ENCODE measurements at regions not wholly inside any gene's neighbourhood (a gene's known extent, or its start where the extent isn't known, plus 50 kb on each side); places are given as distances from the start of the nearest gene placed in this dataset.

DNA sequence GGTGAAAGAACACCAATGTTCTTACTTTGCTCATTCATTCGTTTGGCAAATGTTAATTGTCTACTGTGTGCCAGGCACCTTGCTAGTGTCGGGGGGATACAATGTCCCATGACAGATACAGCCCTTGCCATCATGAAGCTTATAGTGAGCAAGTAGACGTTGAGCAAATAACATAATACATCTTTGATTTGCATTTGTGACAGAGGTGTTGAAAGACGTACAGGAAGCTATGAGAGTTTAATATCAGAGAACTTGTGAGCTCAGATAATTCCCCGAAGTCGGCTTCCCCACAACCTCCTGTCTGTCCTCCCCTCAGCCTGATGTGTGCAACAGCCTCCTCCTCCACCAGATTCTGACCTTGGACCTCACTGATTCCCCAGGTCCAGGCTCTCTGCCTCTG lies 138.0 kb upstream of the SDK2 start:
- in situ Hi-C loops (cut with MboI; ENCODE audit: low pct_unique_long_range_greater_than_20kb, low sequenced_read_pairs, unreplicated experiment): no loop called here
- TF ChIP-seq, protein P1, sequence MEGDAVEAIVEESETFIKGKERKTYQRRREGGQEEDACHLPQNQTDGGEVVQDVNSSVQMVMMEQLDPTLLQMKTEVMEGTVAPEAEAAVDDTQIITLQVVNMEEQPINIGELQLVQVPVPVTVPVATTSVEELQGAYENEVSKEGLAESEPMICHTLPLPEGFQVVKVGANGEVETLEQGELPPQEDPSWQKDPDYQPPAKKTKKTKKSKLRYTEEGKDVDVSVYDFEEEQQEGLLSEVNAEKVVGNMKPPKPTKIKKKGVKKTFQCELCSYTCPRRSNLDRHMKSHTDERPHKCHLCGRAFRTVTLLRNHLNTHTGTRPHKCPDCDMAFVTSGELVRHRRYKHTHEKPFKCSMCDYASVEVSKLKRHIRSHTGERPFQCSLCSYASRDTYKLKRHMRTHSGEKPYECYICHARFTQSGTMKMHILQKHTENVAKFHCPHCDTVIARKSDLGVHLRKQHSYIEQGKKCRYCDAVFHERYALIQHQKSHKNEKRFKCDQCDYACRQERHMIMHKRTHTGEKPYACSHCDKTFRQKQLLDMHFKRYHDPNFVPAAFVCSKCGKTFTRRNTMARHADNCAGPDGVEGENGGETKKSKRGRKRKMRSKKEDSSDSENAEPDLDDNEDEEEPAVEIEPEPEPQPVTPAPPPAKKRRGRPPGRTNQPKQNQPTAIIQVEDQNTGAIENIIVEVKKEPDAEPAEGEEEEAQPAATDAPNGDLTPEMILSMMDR (IDR thresholded peaks at IDR 0.05; ENCODE audit: extremely low read depth, insufficient read depth, missing control alignments): no peak

DNA sequence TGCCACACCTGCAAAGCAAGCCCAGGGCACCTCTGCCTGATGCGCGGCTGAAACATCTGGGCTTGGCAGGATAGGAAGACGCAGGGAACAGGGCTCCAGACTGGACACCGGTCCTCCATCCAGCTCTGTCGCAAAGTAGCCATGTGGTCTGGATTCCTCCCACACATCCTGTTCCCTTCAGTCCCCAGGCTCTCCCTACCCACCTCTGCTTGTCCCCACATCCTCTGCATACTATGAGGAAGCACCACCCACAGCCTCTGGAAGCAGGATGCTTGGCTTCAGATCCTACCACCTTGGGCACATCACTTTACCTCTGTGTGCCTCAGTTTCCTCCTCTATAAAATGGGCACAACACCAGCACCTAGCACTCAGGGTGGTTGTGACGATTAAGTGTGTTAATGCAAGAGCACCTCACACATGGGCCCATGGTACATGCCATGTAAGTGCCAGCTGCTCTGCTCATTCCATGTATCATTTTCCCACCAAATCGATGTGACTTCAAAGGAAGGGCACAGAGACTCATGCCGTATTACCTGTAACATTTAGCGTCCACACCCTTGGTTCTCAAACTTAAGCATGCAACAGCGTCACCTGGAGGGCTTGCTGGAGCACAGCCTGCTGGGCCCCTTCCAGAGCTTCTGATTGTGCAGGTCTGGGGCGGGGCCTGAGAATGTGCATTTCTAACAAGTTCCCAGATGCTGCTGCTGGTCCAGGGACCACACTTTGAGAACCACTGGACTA lies 138.6 kb upstream of the SDK2 start:
- no peak for DNase-seq (ENCODE audit: low spot score)
- in situ Hi-C loops (cut with MboI; ENCODE audit: low pct_unique_long_range_greater_than_20kb, low sequenced_read_pairs, unreplicated experiment): no loop called here
- TF ChIP-seq, protein P1 (IDR thresholded peaks at IDR 0.05; ENCODE audit: extremely low read depth, insufficient read depth, missing control alignments): no peak

More for the DNA sequence above, 138.0 kb upstream of the SDK2 start:
- no peak for DNase-seq (ENCODE audit: low spot score)

DNA sequence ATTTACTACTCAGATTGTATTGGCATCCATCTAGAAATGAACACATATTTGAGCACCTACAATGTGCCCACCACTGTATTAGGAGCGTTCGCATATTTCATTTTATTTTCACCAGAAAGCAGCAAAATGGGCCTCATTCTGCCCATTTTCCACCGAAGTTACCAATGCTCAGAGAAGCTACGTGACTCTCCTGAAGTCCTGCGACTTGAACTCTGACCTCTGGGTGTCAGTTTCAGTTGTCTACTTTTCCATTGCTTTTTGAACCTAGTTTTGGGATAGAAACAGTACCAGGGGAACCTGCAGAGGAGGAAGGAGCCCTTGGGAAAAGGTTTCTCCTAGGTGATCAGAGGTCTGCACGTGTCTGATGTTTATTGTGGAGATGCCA lies 139.1 kb upstream of the SDK2 start:
- no peak for DNase-seq (ENCODE audit: low spot score)
- TF ChIP-seq, protein P1 (IDR thresholded peaks at IDR 0.05; ENCODE audit: extremely low read depth, insufficient read depth, missing control alignments): no peak
- in situ Hi-C loops (cut with MboI; ENCODE audit: low pct_unique_long_range_greater_than_20kb, low sequenced_read_pairs, unreplicated experiment): no loop called here

DNA sequence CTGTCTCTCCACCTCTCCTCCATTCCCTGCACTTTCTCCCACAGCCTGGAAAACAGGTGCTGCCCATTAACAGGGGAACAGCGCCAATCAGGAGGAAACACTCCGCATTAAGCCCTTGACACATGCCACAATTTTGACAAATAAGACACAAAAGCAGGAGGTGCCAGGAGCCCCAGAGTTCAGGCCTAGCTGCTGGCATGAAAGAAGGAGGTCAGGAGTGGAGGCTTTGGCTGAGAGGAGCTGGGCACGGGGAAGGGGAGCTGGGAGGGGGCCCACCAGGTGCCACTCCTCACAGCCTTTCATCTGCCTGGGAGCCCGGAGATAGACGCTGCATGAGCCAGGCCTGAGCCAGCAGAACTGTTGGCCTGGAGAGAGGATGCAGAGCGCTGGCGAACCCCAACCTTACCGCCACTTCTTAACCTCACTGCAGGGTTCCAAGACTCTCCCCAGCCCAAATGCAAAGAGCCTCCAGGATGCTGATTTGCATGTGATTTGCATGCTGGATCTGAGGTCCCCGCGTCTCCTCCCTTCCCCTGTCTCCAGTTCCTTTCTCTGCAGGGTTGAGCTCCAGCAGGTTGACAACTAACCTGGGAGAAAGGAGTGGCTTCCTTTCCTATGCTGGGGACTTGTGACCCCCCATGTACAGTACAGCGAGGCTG lies 139.8 kb upstream of the SDK2 start:
- in situ Hi-C loops (cut with MboI; ENCODE audit: low pct_unique_long_range_greater_than_20kb, low sequenced_read_pairs, unreplicated experiment): no loop called here
- TF ChIP-seq, protein P1 (IDR thresholded peaks at IDR 0.05; ENCODE audit: extremely low read depth, insufficient read depth, missing control alignments): no peak
- no peak for DNase-seq (ENCODE audit: low spot score)

DNA sequence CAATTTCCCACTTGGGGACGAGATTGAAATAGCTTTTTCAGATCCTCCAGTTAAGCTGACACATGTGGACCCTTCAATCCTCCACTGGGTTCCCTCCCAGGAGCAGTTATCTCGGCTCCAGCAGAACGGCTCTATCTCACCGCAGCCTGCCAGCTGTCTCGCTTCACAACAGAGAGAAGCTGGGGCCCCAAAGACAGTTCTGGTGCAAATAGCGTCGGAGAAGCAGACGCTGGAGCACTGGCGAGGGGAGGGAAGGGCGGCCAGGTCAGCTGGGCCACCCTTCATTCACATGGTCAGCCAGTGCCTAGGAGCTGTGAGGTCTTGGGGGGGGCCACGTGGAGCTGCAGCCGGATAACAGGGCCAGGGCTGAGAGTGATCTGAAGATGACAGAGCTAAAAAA lies 141.3 kb upstream of the SDK2 start:
- no peak for DNase-seq (ENCODE audit: low spot score)
- in situ Hi-C loops (cut with MboI; ENCODE audit: low pct_unique_long_range_greater_than_20kb, low sequenced_read_pairs, unreplicated experiment): no loop called here
- TF ChIP-seq, protein P1 (IDR thresholded peaks at IDR 0.05; ENCODE audit: extremely low read depth, insufficient read depth, missing control alignments): no peak

DNA sequence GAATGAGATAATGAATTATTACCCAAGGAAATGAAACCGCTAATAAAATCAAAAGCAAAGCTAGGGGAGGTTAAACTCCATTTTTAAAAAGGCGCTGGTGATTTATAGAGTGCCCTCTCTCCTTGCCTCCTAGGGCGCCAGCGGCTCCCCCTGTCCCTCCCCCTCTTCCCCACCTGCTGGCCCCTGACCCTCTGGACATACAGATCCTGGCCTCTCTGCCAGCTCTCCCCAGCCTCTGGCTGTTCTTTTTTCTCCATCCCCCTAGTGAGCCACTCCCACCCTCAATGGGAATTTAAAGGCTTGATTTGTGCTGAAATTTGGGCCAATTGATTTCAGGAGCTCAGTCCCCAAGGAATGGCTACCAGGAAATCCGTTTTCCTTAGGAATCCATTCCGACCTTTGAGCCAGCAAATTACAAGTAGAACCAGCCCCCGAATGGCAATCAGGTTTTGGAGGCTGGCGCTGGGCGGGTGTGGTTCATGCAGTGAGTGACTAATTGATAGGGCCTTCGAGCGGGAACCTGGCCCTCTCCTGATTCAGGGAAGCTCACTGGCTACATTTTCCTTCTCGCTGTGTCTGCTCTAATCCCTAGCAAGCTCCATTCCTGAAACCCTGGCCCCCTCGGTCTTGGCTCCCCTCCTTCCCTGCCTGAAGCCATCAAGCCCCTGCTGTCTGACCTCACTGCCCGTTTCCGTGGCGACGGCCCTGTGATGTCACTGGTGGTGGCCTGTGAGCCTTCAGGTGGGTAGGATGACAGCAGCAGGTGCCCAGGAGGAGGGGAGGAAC lies 141.9 kb upstream of the SDK2 start:
- TF ChIP-seq, protein P1 (IDR thresholded peaks at IDR 0.05; ENCODE audit: extremely low read depth, insufficient read depth, missing control alignments): no peak
- in situ Hi-C loops (cut with MboI; ENCODE audit: low pct_unique_long_range_greater_than_20kb, low sequenced_read_pairs, unreplicated experiment): no loop called here

More for the DNA sequence above, 141.9 kb upstream of the SDK2 start:
- DNase-seq (ENCODE audit: low spot score): no peak

Measured in GM13977 (cell line).